Astrocyte of the cerebellum (primary cell): ENCODE measurements at regions not wholly inside any gene's neighbourhood (a gene's known extent, or its start where the extent isn't known, plus 50 kb on each side); places are given as distances from the start of the nearest gene placed in this dataset.

Source experiments
- DNase-seq: peaks from one replicate; pipeline ENCODE4 v3.0.0-alpha.2; 2011; ENCODE audit warnings: low read depth
- H3K4me3 ChIP-seq: 2 replicates; pipeline ENCODE4 v1.5.1; 2011; ENCODE audit warnings: mild to moderate bottlenecking, low read depth, low read length, moderate library complexity
- in situ Hi-C: cut with HindIII; loops from 2 replicates; pipeline ENCODE4 v1.10.0; 2017; ENCODE audit warnings: low sequenced_read_pairs
- TF ChIP-seq, protein P1 (sequence below): IDR thresholded peaks from 2 replicates; pipeline ENCODE4 v1.5.1; 2012; ENCODE audit warnings: low read length, low read depth, moderate library complexity, mild to moderate bottlenecking; ENCODE audit errors: missing control alignments

DNA sequence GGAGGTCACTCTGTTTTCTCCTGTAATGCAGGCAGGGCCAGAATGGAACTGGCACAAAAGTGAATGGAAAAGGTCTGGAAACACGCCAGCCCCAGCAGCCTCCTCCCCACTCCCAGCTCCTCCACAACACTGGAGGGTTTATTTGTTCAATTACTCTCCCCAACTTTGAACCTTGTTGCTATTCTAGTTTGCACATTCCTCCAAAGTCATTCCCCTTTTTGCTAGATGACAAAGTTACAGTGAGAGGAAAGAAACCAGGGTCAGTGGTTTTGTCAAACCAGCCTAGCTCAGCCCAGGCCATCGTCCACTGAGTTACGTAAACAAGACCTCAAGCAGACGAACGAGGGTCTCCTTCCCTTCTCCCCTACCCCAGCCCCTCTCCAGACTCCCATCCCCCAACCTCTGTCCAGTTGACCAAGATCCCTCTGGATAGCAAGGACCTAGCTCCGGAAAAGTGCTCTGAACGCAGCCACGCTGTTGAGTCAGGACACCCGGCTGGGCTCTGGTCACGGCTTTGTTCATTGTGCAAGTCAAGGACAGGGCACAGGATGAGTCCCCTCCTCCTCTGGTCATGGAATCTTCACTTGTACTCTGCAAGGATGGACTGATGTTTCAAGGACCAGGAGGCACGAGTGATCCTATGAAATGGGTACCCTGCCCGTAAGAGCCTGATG, 180.0 kb downstream of the USP12 start:
- TF ChIP-seq, protein P1, sequence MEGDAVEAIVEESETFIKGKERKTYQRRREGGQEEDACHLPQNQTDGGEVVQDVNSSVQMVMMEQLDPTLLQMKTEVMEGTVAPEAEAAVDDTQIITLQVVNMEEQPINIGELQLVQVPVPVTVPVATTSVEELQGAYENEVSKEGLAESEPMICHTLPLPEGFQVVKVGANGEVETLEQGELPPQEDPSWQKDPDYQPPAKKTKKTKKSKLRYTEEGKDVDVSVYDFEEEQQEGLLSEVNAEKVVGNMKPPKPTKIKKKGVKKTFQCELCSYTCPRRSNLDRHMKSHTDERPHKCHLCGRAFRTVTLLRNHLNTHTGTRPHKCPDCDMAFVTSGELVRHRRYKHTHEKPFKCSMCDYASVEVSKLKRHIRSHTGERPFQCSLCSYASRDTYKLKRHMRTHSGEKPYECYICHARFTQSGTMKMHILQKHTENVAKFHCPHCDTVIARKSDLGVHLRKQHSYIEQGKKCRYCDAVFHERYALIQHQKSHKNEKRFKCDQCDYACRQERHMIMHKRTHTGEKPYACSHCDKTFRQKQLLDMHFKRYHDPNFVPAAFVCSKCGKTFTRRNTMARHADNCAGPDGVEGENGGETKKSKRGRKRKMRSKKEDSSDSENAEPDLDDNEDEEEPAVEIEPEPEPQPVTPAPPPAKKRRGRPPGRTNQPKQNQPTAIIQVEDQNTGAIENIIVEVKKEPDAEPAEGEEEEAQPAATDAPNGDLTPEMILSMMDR = no peak
- in situ Hi-C loops = no loop called here
- DNase-seq = no peak

DNA sequence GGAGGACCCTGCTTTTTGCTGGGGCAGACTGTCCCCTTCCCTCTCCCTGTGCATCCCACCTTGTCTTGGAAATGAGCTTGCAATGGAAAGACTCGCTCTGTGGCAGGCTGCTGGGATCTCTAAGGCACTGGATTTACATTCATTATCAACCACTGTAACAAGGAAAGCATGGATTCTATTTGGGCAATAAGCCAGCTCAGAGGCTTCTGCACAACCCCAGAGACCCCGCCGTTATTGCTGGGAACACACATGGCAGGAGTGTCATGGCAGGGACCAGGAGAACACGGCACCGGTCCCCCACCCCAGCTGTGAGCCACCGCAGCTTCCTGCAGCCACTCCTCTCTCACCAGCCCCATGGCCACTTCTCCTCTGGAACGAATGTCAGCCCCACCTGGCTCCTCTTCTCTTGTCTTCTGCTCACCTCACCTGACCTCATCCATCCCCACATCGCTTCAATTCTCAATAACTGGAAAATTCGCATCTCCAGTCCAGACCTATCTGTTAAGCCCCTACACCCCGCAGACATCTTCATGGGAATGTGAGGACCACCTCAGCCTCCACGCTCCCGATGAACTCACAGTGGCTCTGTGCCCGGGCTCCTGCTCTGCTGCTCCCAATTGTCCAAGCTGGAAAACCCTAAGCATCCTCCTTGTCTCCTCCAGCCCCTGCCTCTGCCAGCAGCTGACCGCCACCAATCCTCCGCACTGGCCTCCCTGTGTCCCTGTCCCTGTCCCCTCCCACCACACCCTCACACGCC, 181.5 kb downstream of the USP12 start:
- in situ Hi-C loops = no loop called here
- DNase-seq = no peak
- TF ChIP-seq, protein P1 = no peak
- H3K4me3 ChIP-seq = no peak overlapping the region

More for the DNA sequence above, 180.0 kb downstream of the USP12 start:
- no peak overlapping the region for H3K4me3 ChIP-seq

DNA sequence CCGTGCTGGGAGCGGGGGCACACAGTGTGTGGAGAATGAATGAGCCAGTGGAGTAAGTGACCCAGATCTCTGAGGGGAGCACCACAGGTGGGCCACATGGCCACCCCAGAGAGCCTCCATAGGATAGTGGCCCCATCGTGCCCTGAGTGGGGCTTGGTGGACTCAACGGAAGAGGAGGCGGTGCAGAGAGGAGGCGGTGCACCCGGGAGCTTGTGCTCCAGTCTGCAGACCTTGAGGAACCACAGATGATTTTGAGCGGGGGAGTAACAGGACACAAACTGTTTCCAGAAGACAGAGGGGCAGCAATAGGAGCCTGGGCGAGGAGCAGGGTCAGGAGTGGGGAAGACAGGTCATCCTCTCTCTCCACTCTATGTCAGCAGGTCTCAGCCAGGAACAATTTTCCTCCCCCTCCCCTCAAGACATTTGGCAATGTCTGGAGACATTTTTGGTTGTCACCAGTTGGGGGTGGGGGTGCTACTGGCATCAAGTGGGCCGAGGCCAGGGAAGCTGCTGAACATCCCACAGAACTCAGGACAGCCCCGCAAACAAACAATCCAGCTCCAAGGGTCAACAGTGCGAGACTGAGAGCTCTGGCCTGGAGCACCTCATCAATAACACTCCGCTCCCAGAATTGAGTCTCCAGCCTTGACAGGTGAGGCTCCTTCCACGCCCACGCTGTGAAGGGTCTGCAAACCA, 182.2 kb downstream of the USP12 start:
- no peak for DNase-seq
- in situ Hi-C loops = no loop called here
- TF ChIP-seq, protein P1 = no peak
- H3K4me3 ChIP-seq = no peak overlapping the region

DNA sequence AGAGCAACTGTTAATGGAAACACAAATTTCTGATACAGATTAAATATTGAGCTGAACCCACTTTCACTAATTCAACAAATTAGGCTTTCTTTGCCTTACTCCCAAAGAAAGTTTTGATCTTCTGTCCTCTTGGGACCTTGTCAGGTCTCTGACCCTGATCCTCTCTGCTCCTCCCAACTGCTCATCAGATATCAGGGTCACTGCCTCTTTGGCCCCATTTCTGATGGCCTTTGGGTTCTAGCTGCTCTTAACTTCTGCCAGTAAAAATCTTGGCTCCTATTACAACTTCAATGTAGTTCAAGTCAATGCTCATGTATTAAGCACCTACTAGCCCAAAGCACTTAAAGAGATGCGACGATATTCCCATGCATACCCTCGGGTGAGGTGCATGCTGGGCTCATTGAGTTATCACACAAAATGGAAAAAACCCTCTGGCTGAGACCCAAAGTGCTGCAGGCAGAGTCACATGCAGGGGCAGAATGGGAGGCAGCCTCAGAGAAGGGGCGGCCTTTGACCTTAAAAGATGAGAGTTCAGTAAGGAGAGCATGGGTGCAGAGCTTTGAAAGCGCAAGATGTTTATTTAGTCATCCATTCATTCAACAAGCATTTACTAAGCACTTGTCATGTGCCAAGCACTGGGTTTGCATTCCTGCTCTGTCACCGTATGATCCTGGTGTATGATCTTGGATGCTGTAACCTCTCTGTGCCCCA, 183.4 kb downstream of the USP12 start:
- DNase-seq = no peak
- in situ Hi-C loops = no loop called here
- no peak overlapping the region for H3K4me3 ChIP-seq
- TF ChIP-seq, protein P1 = no peak

DNA sequence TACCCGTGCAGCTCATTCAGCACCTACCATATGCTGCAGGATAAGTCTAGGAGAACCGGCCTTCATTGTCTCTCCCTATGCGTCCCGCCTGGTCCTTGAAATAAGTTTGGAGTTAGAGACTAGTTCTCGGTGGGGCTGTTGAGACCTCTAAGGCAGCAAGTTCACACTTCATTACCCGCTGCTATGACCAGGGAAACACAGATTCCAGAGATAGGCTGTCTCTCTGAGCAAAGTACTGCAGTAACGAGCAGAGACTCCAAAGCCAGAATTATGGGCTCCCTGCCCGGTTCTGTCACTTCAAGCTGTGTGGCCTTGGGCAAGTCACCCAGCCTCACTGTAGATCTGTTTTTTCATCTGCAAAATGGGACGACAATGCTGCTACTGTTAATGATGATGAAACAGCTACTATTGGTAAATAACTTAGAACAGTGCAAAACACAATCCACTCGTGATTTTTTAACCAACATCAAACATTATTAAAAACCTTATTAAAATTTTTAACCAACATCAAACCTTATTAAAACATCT, 184.1 kb downstream of the USP12 start:
- no peak overlapping the region for H3K4me3 ChIP-seq
- TF ChIP-seq, protein P1 = no peak
- in situ Hi-C loops = no loop called here
- DNase-seq = no peak
